HepG2 (cell line): ENCODE measurements at regions not wholly inside any gene's neighbourhood (a gene's known extent, or its start where the extent isn't known, plus 50 kb on each side); places are given as distances from the start of the nearest gene placed in this dataset.

Source experiments
- ATAC-seq: fragments of 200-7000 bp; cut with Tn5 transposase; 3 replicates; pipeline ENCODE4 v1.9.1; 2020; ENCODE audit warnings: mild to moderate bottlenecking, moderate library complexity
- BruUV-seq: library from RNA; stranded (reverse); fragments of 400-500 nt; replicated peaks from 2 replicates; lab custom pipeline; 2021; lab: Mats Ljungman, UMichigan
- CTCF ChIA-PET: fragments of 300-600 bp; formaldehyde crosslinking; extraction: SDS; loops from one replicate; lab custom pipeline; 2021; ENCODE audit warnings: low total read pairs, inconsistent platforms, low intra/inter-chr PET ratio; lab: Yijun Ruan, JAX
- POLR2A ChIA-PET: fragments of 350-600 bp; sonication (Branson Sonifier 250); formaldehyde crosslinking; loops from one replicate; lab custom pipeline; 2020; ENCODE audit warnings: antibody characterized with exemption, inconsistent platforms; lab: Yijun Ruan, JAX
- DNase-seq: peaks from one replicate; pipeline ENCODE4 v3.0.0-alpha.2; 2015; ENCODE audit warnings: low spot score
- FAIRE-seq: peaks from 3 replicates; lab custom pipeline; 2011; peaks lifted over from hg19 to GRCh38; lab: Jason Lieb, UNC
- H2AFZ ChIP-seq: one replicate; pipeline ENCODE4 v1.6.1; 2011; ENCODE audit warnings: low read length, inconsistent platforms
- H3K27ac ChIP-seq: fragments of 300-600 bp; 3 replicates; pipeline ENCODE4 v1.8.0; 2011; ENCODE audit warnings: mixed run types, mild to moderate bottlenecking, mixed read lengths, low read length, inconsistent platforms; ENCODE audit not compliant: insufficient read depth; ENCODE audit errors: extremely low read length
- H3K27me3 ChIP-seq, 2 experiments: fragments of 200-600 bp in 1 of 2; 2 replicates in 1 of 2; 3 replicates in 1 of 2; pipeline versions ENCODE4 v1.6.0 to v1.8.0; 2011; ENCODE audit warnings: low read length in 2 of 2, mild to moderate bottlenecking in 2 of 2, moderate library complexity in 2 of 2, inconsistent platforms in 1 of 2; ENCODE audit not compliant: insufficient read depth in 2 of 2, control insufficient read depth in 1 of 2
- H3K36me3 ChIP-seq, 2 experiments: fragments of 200-600 bp in 1 of 2; replicated peaks in 1 of 2; 2 replicates in 1 of 2; 3 replicates in 1 of 2; pipeline versions ENCODE4 v1.5.1 to v1.8.0; 2011; ENCODE audit warnings: low read length in 2 of 2, inconsistent platforms in 1 of 2; ENCODE audit not compliant: insufficient read depth in 2 of 2, control insufficient read depth in 1 of 2
- H3K4me1 ChIP-seq: 2 replicates; pipeline ENCODE4 v1.5.1; 2012; ENCODE audit warnings: low read length, inconsistent platforms; ENCODE audit not compliant: insufficient read depth
- H3K4me2 ChIP-seq: 2 replicates; pipeline ENCODE4 v1.6.0; 2011; ENCODE audit warnings: low read depth, low read length, inconsistent platforms
- H3K4me3 ChIP-seq, 3 experiments: fragments of 200-600 bp in 1 of 3; sonication (generic), shearing (Covaris generic) in 1 of 3; replicated peaks in 1 of 3; 2 replicates each; pipeline ENCODE4 v1.5.1; 2011 to 2016; ENCODE audit warnings: low read length in 3 of 3, inconsistent platforms in 2 of 3, low read depth in 2 of 3, mild to moderate bottlenecking in 2 of 3, control low read depth in 1 of 3, mixed read lengths in 1 of 3; ENCODE audit not compliant: insufficient read depth in 1 of 3
- H3K79me2 ChIP-seq: one replicate; pipeline ENCODE4 v1.6.1; 2011; ENCODE audit warnings: low read length, inconsistent platforms; ENCODE audit not compliant: insufficient read depth
- H3K9ac ChIP-seq: 2 replicates; pipeline ENCODE4 v1.6.0; 2011; ENCODE audit warnings: mild to moderate bottlenecking, low read depth, low read length, inconsistent platforms; ENCODE audit not compliant: insufficient read depth
- H3K9me3 ChIP-seq: 2 replicates; pipeline ENCODE4 v1.5.1; 2012; ENCODE audit warnings: mild to moderate bottlenecking, low read length
- H4K20me1 ChIP-seq: 2 replicates; pipeline ENCODE4 v1.6.0; 2011; ENCODE audit warnings: inconsistent platforms, mild to moderate bottlenecking, low read length, moderate library complexity; ENCODE audit not compliant: insufficient read depth
- ADNP ChIP-seq: sonication (generic); formaldehyde crosslinking; IDR thresholded peaks from 2 replicates; pipeline ENCODE4 v1.4.0; 2020; ENCODE audit warnings: missing genetic modification reagents
- ESRRA ChIP-seq: sonication (generic); formaldehyde crosslinking; IDR thresholded peaks from 2 replicates; pipeline ENCODE4 v1.5.1; 2020; ENCODE audit warnings: mild to moderate bottlenecking, low read depth, missing genetic modification reagents
- FLYWCH1 ChIP-seq: sonication (generic); formaldehyde crosslinking; IDR thresholded peaks from 2 replicates; pipeline ENCODE4 v1.8.1; 2023; ENCODE audit warnings: mild to moderate bottlenecking, missing genetic modification reagents
- HMGA1 ChIP-seq: sonication (generic); formaldehyde crosslinking; conservative IDR thresholded peaks from 2 replicates; pipeline ENCODE4 v1.4.0; 2020; ENCODE audit warnings: missing genetic modification reagents
- HOXA3 ChIP-seq: sonication (generic); formaldehyde crosslinking; IDR thresholded peaks from 2 replicates; pipeline ENCODE4 v1.5.0; 2020; ENCODE audit warnings: missing genetic modification reagents
- NFE2L1 ChIP-seq: sonication (generic); formaldehyde crosslinking; IDR thresholded peaks from 2 replicates; pipeline ENCODE4 v1.4.0; 2020; ENCODE audit warnings: missing genetic modification reagents, mild to moderate bottlenecking, borderline replicate concordance
- ONECUT2 ChIP-seq: sonication (generic); formaldehyde crosslinking; IDR thresholded peaks from 2 replicates; pipeline ENCODE4 v1.4.0; 2020; ENCODE audit warnings: missing genetic modification reagents
- TBP ChIP-seq: sonication (generic); formaldehyde crosslinking; IDR thresholded peaks from 2 replicates; pipeline ENCODE4 v1.5.0; 2020; ENCODE audit warnings: missing genetic modification reagents
- YEATS2 ChIP-seq: sonication (generic); formaldehyde crosslinking; IDR thresholded peaks from 2 replicates; pipeline ENCODE4 v1.4.0; 2020; ENCODE audit warnings: missing genetic modification reagents, borderline replicate concordance
- ZBTB42 ChIP-seq: sonication (generic); formaldehyde crosslinking; IDR thresholded peaks from 2 replicates; pipeline ENCODE4 v1.5.0; 2020; ENCODE audit warnings: mild to moderate bottlenecking, missing genetic modification reagents
- ZNF572 ChIP-seq: sonication (generic); formaldehyde crosslinking; IDR thresholded peaks from 2 replicates; pipeline ENCODE4 v1.5.1; 2020; ENCODE audit warnings: mild to moderate bottlenecking, missing genetic modification reagents
- WGBS: methylation state at CpG from one replicate; pipeline ENCODE4 v1.1.6; 2017; ENCODE audit warnings: low lambda C conversion rate; 5-methylcytosine and 5-hydroxymethylcytosine counted together
- in situ Hi-C: cut with HindIII; loops from 2 replicates; pipeline ENCODE4 v1.10.0; 2017; ENCODE audit warnings: low pct_unique_long_range_greater_than_20kb; ENCODE audit not compliant: extremely low pct_ligation_motif_present
- intact Hi-C: fragments of 100-400 bp; cut with micrococcal nuclease; formaldehyde crosslinking; loops from one replicate; pipeline ENCODE4 v1.10.0; 2022; ENCODE audit not compliant: unreplicated experiment
- TF ChIP-seq, protein P1 (sequence below): sonication (generic); formaldehyde crosslinking; IDR thresholded peaks from 2 replicates; pipeline ENCODE4 v1.8.1; 2022; ENCODE audit warnings: low read depth, mild to moderate bottlenecking, missing genetic modification reagents
- TF ChIP-seq, protein P2 (sequence below): sonication (generic); formaldehyde crosslinking; IDR thresholded peaks from 2 replicates; pipeline ENCODE4 v1.4.0; 2020; ENCODE audit warnings: missing genetic modification reagents, borderline replicate concordance
- TF ChIP-seq, protein P3 (sequence below): sonication (generic); formaldehyde crosslinking; IDR thresholded peaks from 2 replicates; pipeline ENCODE4 v1.5.0; 2020; ENCODE audit warnings: missing genetic modification reagents, mild to moderate bottlenecking, borderline replicate concordance

DNA sequence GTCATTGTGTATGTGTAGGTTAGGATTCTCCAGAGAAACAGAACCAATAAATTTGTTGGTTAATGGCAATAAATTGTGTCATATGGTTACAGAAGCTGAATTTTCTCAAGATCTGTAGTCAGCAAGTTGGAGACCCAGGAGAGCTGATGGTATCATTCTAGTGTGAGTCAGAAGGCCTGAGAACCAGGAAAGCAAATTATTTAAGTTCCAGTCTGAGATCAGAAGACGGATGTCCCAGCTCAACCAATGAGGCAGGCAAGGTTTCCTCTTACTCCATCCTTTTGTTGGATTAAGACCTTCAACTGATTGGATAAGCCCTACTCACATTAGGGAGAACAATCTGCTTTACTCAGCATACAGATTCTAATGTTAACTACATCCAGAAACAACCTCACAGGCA lies 656.3 kb downstream of the ANXA1 start:
- Histone ChIP-seq H4K20me1 (no peaks in the 10 kb centered on the region), H3K4me1 (no peaks in the 10 kb centered on the region), H3K9me3 (no peaks in the 10 kb centered on the region), H3K4me3 (no peak overlapping the region), H2AFZ (no peak overlapping the region), H3K36me3 (no peaks in the 10 kb centered on the region), H3K4me2 (no peak overlapping the region), H3K79me2 (no peaks in the 10 kb centered on the region), H3K27me3 (no peaks in the 10 kb centered on the region), H3K27ac (no peak overlapping the region), H3K9ac (no peak overlapping the region)
- intact Hi-C loops (no loop called here), in situ Hi-C loops (no loop called here)
- BruUV-seq, result no TSS peak
- POLR2A ChIA-PET, result no interaction called here
- FAIRE-seq (no peak), DNase-seq (no peak), ATAC-seq (no peak)
- TF ChIP-seq HMGA1, result no peak
- TF ChIP-seq, protein P1, sequence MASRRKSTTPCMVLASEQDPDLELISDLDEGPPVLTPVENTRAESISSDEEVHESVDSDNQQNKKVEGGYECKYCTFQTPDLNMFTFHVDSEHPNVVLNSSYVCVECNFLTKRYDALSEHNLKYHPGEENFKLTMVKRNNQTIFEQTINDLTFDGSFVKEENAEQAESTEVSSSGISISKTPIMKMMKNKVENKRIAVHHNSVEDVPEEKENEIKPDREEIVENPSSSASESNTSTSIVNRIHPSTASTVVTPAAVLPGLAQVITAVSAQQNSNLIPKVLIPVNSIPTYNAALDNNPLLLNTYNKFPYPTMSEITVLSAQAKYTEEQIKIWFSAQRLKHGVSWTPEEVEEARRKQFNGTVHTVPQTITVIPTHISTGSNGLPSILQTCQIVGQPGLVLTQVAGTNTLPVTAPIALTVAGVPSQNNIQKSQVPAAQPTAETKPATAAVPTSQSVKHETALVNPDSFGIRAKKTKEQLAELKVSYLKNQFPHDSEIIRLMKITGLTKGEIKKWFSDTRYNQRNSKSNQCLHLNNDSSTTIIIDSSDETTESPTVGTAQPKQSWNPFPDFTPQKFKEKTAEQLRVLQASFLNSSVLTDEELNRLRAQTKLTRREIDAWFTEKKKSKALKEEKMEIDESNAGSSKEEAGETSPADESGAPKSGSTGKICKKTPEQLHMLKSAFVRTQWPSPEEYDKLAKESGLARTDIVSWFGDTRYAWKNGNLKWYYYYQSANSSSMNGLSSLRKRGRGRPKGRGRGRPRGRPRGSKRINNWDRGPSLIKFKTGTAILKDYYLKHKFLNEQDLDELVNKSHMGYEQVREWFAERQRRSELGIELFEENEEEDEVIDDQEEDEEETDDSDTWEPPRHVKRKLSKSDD (CRISPR knock-in tag), result no peak
- CTCF ChIA-PET, result no interaction called here
- no CpG with 5 or more reads among the region's 1 CpG for WGBS

DNA sequence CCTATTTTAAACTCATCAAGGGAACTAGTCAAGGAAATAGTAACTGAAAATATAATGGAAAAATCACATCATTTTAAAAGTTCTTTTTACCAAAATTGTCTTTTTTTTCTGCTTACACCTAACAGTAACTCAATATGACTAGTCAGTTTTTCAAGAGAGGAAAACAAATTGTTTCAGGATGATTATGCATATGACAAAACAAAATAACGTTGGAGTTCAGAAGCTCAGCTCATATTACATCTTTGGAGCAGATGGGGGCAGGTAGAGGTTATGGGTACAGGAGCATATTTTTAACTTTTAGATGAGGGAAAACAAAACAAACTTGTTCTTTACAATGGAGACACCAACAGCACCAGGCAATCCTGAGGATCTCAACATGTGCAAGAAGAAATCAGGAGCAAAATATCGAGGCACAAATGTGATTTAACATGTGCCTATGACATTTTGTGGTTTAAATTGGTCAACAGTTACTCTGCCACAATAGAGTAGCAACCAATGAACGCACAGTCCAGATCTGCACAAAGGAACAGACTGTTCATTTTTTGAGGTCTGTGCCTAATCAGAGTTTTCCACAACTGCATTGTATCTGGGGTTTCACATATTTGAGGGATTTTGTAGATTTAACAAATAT lies 659.0 kb downstream of the ANXA1 start:
- FAIRE-seq (no peak), DNase-seq (no peak), ATAC-seq (no peak)
- no peaks in the 10 kb centered on the region for H4K20me1 ChIP-seq
- intact Hi-C loops, result no loop called here
- BruUV-seq, result no TSS peak
- no peak overlapping the region for H3K27ac ChIP-seq
- 12% methylated on average over 3 of the region's 3 CpGs for WGBS
- H3K79me2 ChIP-seq, result no peaks in the 10 kb centered on the region
- no peak overlapping the region for H3K4me2 ChIP-seq
- no peaks in the 10 kb centered on the region for H3K36me3 ChIP-seq
- H3K27me3 ChIP-seq, result no peaks in the 10 kb centered on the region
- ChIA-PET POLR2A (no interaction called here), CTCF (no interaction called here)
- H2AFZ ChIP-seq, result no peak overlapping the region
- H3K9me3 ChIP-seq, result no peaks in the 10 kb centered on the region
- H3K4me1 ChIP-seq, result no peaks in the 10 kb centered on the region
- no peak overlapping the region for H3K9ac ChIP-seq
- H3K4me3 ChIP-seq, result no peak overlapping the region
- in situ Hi-C loops, result no loop called here
- TF ChIP-seq NFE2L1, result no peak
- TF ChIP-seq, protein P2, sequence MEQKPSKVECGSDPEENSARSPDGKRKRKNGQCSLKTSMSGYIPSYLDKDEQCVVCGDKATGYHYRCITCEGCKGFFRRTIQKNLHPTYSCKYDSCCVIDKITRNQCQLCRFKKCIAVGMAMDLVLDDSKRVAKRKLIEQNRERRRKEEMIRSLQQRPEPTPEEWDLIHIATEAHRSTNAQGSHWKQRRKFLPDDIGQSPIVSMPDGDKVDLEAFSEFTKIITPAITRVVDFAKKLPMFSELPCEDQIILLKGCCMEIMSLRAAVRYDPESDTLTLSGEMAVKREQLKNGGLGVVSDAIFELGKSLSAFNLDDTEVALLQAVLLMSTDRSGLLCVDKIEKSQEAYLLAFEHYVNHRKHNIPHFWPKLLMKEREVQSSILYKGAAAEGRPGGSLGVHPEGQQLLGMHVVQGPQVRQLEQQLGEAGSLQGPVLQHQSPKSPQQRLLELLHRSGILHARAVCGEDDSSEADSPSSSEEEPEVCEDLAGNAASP, result no peak
- no peak for TF ChIP-seq FLYWCH1 (CRISPR knock-in tag)
- TF ChIP-seq YEATS2, result no peak
- TF ChIP-seq ZBTB42 (CRISPR knock-in tag), result no peak
- no peak for TF ChIP-seq HOXA3 (CRISPR knock-in tag)
- TF ChIP-seq, protein P3, sequence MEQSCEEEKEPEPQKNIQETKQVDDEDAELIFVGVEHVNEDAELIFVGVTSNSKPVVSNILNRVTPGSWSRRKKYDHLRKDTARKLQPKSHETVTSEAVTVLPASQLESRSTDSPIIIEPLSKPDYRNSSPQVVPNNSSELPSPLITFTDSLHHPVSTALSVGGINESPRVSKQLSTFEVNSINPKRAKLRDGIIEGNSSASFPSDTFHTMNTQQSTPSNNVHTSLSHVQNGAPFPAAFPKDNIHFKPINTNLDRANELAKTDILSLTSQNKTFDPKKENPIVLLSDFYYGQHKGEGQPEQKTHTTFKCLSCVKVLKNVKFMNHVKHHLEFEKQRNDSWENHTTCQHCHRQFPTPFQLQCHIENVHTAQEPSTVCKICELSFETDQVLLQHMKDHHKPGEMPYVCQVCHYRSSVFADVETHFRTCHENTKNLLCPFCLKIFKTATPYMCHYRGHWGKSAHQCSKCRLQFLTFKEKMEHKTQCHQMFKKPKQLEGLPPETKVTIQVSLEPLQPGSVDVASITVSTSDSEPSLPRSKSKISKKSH (CRISPR knock-in tag), result no peak
- no peak for TF ChIP-seq ZNF572 (CRISPR knock-in tag)
- no peak for TF ChIP-seq TBP (CRISPR knock-in tag)
- TF ChIP-seq ESRRA (CRISPR knock-in tag), result no peak
- no peak for TF ChIP-seq ONECUT2 (CRISPR knock-in tag)
- TF ChIP-seq ADNP (CRISPR knock-in tag), result no peak
